SU-DHL-6 (cell line): ENCODE measurements at regions not wholly inside any gene's neighbourhood (a gene's known extent, or its start where the extent isn't known, plus 50 kb on each side); places are given as distances from the start of the nearest gene placed in this dataset.

Experiments
- H2AFZ ChIP-seq: fragments of 200-600 bp; sonication (generic); 2 replicates; pipeline ENCODE4 v1.6.1; 2014; ENCODE audit warnings: low read depth, mild to moderate bottlenecking, moderate library complexity, mixed read lengths, antibody characterized with exemption, low read length; ENCODE audit not compliant: severe bottlenecking
- H3F3A ChIP-seq: fragments of 200-600 bp; shearing (Covaris generic); 2 replicates; pipeline ENCODE4 v1.6.0; 2016; ENCODE audit warnings: antibody characterized with exemption, mild to moderate bottlenecking; ENCODE audit not compliant: insufficient read depth
- H3K27ac ChIP-seq: fragments of 200-600 bp; sonication (generic); 2 replicates; pipeline ENCODE4 v1.5.1; 2016; ENCODE audit warnings: low read depth, mild to moderate bottlenecking, low read length, moderate library complexity, mixed read lengths
- H3K27me3 ChIP-seq: fragments of 200-600 bp; sonication (generic), shearing (Covaris generic); 2 replicates; pipeline ENCODE4 v1.6.0; 2014; ENCODE audit warnings: mild to moderate bottlenecking, low read length
- H3K36me3 ChIP-seq: fragments of 200-600 bp; sonication (generic); 2 replicates; pipeline ENCODE4 v1.6.1; 2014; ENCODE audit warnings: mild to moderate bottlenecking, low read length, mixed read lengths
- H3K4me2 ChIP-seq: fragments of 300-600, 200-600 bp; shearing (Covaris generic), sonication (generic); 2 replicates; pipeline ENCODE4 v1.6.0; 2014; ENCODE audit warnings: low read length, low read depth, mild to moderate bottlenecking; ENCODE audit not compliant: poor library complexity, severe bottlenecking
- H3K4me3 ChIP-seq: fragments of 200-600 bp; sonication (generic); 2 replicates; pipeline ENCODE4 v1.5.1; 2014; ENCODE audit warnings: antibody characterized with exemption, low read length, mild to moderate bottlenecking, mixed read lengths; ENCODE audit not compliant: insufficient read depth, poor library complexity, severe bottlenecking
- H3K79me2 ChIP-seq: fragments of 200-600 bp; sonication (generic); 2 replicates; pipeline ENCODE4 v1.6.1; 2014; ENCODE audit warnings: mild to moderate bottlenecking, low read length, moderate library complexity; ENCODE audit not compliant: insufficient read depth
- H3K9ac ChIP-seq: fragments of 200-600 bp; sonication (generic); 2 replicates; pipeline ENCODE4 v1.7.0; 2014; ENCODE audit warnings: mild to moderate bottlenecking, low read length
- H3K9me2 ChIP-seq: fragments of 200-600 bp; sonication (generic); replicated peaks from 2 replicates; pipeline ENCODE4 v1.6.1; 2014; ENCODE audit warnings: low read length; ENCODE audit not compliant: insufficient read depth
- H3K9me3 ChIP-seq: fragments of 200-600 bp; sonication (generic); 2 replicates; pipeline ENCODE4 v1.6.1; 2014; ENCODE audit warnings: low read length, mixed read lengths; ENCODE audit not compliant: insufficient read depth
- H4K20me1 ChIP-seq: fragments of 200-600 bp; sonication (generic); 2 replicates; pipeline ENCODE4 v1.6.1; 2014; ENCODE audit warnings: low read depth, mild to moderate bottlenecking, antibody characterized with exemption, low read length, moderate library complexity, mixed read lengths
- CTCF ChIP-seq: fragments of 200-600 bp; sonication (generic); IDR thresholded peaks from one replicate; pipeline ENCODE4 v1.5.1; 2017; ENCODE audit warnings: antibody characterized with exemption, mild to moderate bottlenecking, low read length, moderate library complexity; ENCODE audit not compliant: insufficient read depth, poor library complexity, severe bottlenecking
- EZH2phosphoT487 ChIP-seq: fragments of 200-600 bp; sonication (generic), shearing (Covaris generic); conservative IDR thresholded peaks from 2 replicates; pipeline ENCODE4 v1.6.1; 2018; ENCODE audit warnings: mild to moderate bottlenecking, antibody characterized with exemption, low read length, moderate library complexity, mixed read lengths

- Histone ChIP-seq H3F3A (no peaks in the 10 kb centered on the region), H3K27ac (no peak overlapping the region), H3K27me3 (no peaks in the 10 kb centered on the region), H3K36me3 (no peaks in the 10 kb centered on the region), H3K4me3 (no peak overlapping the region), H4K20me1 (no peaks in the 10 kb centered on the region), H3K79me2 (no peaks in the 10 kb centered on the region), H3K9ac (no peak overlapping the region), H3K4me2 (no peak overlapping the region), H2AFZ (no peak overlapping the region), H3K9me3 (no peaks in the 10 kb centered on the region), H3K9me2 (no peaks in the 10 kb centered on the region)
- no peak for TF ChIP-seq EZH2phosphoT487
- TF ChIP-seq CTCF, result no peak
Observed at GRCh38 chr5:12965804-12966203, 978.7 kb downstream of the DNAH5 start.

- Histone ChIP-seq H4K20me1 (no peaks in the 10 kb centered on the region), H3K79me2 (no peaks in the 10 kb centered on the region), H3K9me2 (no peaks in the 10 kb centered on the region), H2AFZ (no peak overlapping the region), H3K4me2 (no peak overlapping the region), H3K27ac (no peak overlapping the region), H3K36me3 (no peaks in the 10 kb centered on the region), H3K9me3 (no peaks in the 10 kb centered on the region), H3F3A (no peaks in the 10 kb centered on the region), H3K27me3 (no peaks in the 10 kb centered on the region), H3K9ac (no peak overlapping the region), H3K4me3 (no peak overlapping the region)
- TF ChIP-seq EZH2phosphoT487, result no peak
- no peak for TF ChIP-seq CTCF
Observed at GRCh38 chr5:12959713-12960112, 984.8 kb downstream of the DNAH5 start.

GRCh38 chr5:12952409-12952808 lies 992.1 kb downstream of the DNAH5 start:
- Histone ChIP-seq H3K9me2 (no peaks in the 10 kb centered on the region), H3K9ac (no peak overlapping the region), H3K4me2 (no peak overlapping the region), H3K27me3 (no peaks in the 10 kb centered on the region), H3F3A (no peaks in the 10 kb centered on the region), H3K27ac (no peak overlapping the region), H3K4me3 (no peak overlapping the region), H3K79me2 (no peaks in the 10 kb centered on the region), H3K9me3 (no peaks in the 10 kb centered on the region), H3K36me3 (no peaks in the 10 kb centered on the region), H4K20me1 (no peaks in the 10 kb centered on the region), H2AFZ (no peak overlapping the region)
- TF ChIP-seq CTCF (no peak), EZH2phosphoT487 (no peak)
